ENCODE measurements at regions not wholly inside any gene's neighbourhood (a gene's known extent, or its start where the extent isn't known, plus 50 kb on each side); places are given as distances from the start of the nearest gene placed in this dataset.

- TF ChIP-seq EZH2 (IDR thresholded peaks at IDR 0.05; ENCODE audit: low read depth, low read length, severe bottlenecking) (no peak), CBX8 (IDR thresholded peaks at IDR 0.05; ENCODE audit: borderline replicate concordance, low read depth, low read length) (no peak), NRF1 (IDR thresholded peaks at IDR 0.05; ENCODE audit: low read depth, low read length) (no peak), CEBPB (IDR thresholded peaks at IDR 0.05; ENCODE audit: low read depth, low read length) (no peak), TBP (IDR thresholded peaks at IDR 0.05; ENCODE audit: low read depth, low read length) (no peak), POLR2A (IDR thresholded peaks at IDR 0.05; ENCODE audit: control extremely low read depth in 1 of 2, low read depth in 2 of 2, low read length in 2 of 2) (no peak), TEAD4 (IDR thresholded peaks at IDR 0.05; ENCODE audit: low read depth, low read length) (no peak)
- TF ChIP-seq, protein P1, sequence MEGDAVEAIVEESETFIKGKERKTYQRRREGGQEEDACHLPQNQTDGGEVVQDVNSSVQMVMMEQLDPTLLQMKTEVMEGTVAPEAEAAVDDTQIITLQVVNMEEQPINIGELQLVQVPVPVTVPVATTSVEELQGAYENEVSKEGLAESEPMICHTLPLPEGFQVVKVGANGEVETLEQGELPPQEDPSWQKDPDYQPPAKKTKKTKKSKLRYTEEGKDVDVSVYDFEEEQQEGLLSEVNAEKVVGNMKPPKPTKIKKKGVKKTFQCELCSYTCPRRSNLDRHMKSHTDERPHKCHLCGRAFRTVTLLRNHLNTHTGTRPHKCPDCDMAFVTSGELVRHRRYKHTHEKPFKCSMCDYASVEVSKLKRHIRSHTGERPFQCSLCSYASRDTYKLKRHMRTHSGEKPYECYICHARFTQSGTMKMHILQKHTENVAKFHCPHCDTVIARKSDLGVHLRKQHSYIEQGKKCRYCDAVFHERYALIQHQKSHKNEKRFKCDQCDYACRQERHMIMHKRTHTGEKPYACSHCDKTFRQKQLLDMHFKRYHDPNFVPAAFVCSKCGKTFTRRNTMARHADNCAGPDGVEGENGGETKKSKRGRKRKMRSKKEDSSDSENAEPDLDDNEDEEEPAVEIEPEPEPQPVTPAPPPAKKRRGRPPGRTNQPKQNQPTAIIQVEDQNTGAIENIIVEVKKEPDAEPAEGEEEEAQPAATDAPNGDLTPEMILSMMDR (IDR thresholded peaks at IDR 0.05; ENCODE audit: control extremely low read depth in 1 of 3, insufficient read depth in 1 of 3, low read depth in 1 of 3, low read length in 3 of 3): no peak
Observed at GRCh38 chr4:155545456-155545855, 121.2 kb upstream of the GUCY1A1 start.

Data from H1 (cell line).